Occipital lobe (tissue), 1 donor: ENCODE measurements at regions not wholly inside any gene's neighbourhood (a gene's known extent, or its start where the extent isn't known, plus 50 kb on each side); places are given as distances from the start of the nearest gene placed in this dataset.
A peak's percentile ranks its signal among the peaks of the same experiment; 100 is the strongest.

Source experiments
- DNase-seq: peaks from one replicate; lab custom pipeline; 2025; lab: John Stamatoyannopoulos, UW

- DNase-seq = no peak
Measured at GRCh38 chr3:124091716-124092115, 99.8 kb upstream of the ROPN1 start.

GRCh38 chr3:124092811-124093210 lies 100.9 kb upstream of the ROPN1 start:
- no peak for DNase-seq

GRCh38 chr3:124094496-124094895 lies 102.6 kb upstream of the ROPN1 start:
- peak; percentile 78 for DNase-seq

- no peak for DNase-seq
Measured at GRCh38 chr3:124097362-124098131, 105.6 kb upstream of the ROPN1 start.

GRCh38 chr3:124101643-124102042 lies 109.7 kb upstream of the ROPN1 start:
- no peak for DNase-seq

GRCh38 chr3:124107104-124107890 lies 115.4 kb upstream of the ROPN1 start:
- no peak for DNase-seq

- no peak for DNase-seq
Measured at GRCh38 chr3:124108446-124108845, 116.5 kb upstream of the ROPN1 start.

- no peak for DNase-seq
Measured at GRCh38 chr3:124113485-124113884, 121.6 kb upstream of the ROPN1 start.

- no peak for DNase-seq
Measured at GRCh38 chr3:124115279-124115678, 123.4 kb upstream of the ROPN1 start.

- DNase-seq = no peak
Measured at GRCh38 chr3:124115956-124116355, 124.0 kb upstream of the ROPN1 start.

GRCh38 chr3:124116906-124117305 lies 125.0 kb upstream of the ROPN1 start:
- no peak for DNase-seq

GRCh38 chr3:124117486-124117885 lies 125.6 kb upstream of the ROPN1 start:
- peak; percentile 45 for DNase-seq

- DNase-seq = no peak
Measured at GRCh38 chr3:124118397-124118796, 126.5 kb upstream of the ROPN1 start.

GRCh38 chr3:124119056-124119716 lies 127.3 kb upstream of the ROPN1 start:
- no peak for DNase-seq

- DNase-seq = no peak
Measured at GRCh38 chr3:124121379-124122312, 129.7 kb upstream of the ROPN1 start.

- no peak for DNase-seq
Measured at GRCh38 chr3:124125315-124125714, 133.4 kb upstream of the ROPN1 start.

GRCh38 chr3:124126436-124127023 lies 134.6 kb upstream of the ROPN1 start:
- DNase-seq = no peak

GRCh38 chr3:124131158-124131557 lies 139.2 kb upstream of the ROPN1 start:
- no peak for DNase-seq

GRCh38 chr3:124131580-124131979 lies 139.7 kb upstream of the ROPN1 start:
- no peak for DNase-seq

GRCh38 chr3:124132813-124133212 lies 140.9 kb upstream of the ROPN1 start:
- no peak for DNase-seq
